ENCODE measurements at regions not wholly inside any gene's neighbourhood (a gene's known extent, or its start where the extent isn't known, plus 50 kb on each side); places are given as distances from the start of the nearest gene placed in this dataset.

DNA sequence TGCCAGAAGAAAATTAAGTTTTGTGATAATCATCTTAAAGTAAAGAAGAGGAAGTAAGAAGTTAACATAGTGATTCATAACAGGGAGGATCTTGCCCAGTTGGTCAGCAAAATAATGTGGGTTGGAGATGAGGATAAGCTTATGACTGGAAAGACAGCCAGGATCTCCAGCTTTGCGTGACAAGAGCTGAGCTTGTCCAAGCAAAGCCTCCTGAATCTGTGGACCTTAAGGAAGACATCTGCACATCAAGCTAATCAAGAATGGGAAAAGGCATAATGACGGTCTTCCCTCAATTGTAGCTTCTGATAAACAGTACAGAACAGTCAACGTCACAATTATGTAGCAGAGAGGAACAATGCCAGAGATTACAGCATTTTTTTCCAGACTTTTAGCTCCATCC lies 744.7 kb upstream of the GOT2 start:
- no peak for TF ChIP-seq POLR2A (IDR thresholded peaks at IDR 0.05)
- TF ChIP-seq, protein P1, sequence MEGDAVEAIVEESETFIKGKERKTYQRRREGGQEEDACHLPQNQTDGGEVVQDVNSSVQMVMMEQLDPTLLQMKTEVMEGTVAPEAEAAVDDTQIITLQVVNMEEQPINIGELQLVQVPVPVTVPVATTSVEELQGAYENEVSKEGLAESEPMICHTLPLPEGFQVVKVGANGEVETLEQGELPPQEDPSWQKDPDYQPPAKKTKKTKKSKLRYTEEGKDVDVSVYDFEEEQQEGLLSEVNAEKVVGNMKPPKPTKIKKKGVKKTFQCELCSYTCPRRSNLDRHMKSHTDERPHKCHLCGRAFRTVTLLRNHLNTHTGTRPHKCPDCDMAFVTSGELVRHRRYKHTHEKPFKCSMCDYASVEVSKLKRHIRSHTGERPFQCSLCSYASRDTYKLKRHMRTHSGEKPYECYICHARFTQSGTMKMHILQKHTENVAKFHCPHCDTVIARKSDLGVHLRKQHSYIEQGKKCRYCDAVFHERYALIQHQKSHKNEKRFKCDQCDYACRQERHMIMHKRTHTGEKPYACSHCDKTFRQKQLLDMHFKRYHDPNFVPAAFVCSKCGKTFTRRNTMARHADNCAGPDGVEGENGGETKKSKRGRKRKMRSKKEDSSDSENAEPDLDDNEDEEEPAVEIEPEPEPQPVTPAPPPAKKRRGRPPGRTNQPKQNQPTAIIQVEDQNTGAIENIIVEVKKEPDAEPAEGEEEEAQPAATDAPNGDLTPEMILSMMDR (IDR thresholded peaks at IDR 0.05): no peak

Measured in prostate gland (tissue), 2 donors.